ENCODE measurements at regions not wholly inside any gene's neighbourhood (a gene's known extent, or its start where the extent isn't known, plus 50 kb on each side); places are given as distances from the start of the nearest gene placed in this dataset.

- TF ChIP-seq BRCA1 (IDR thresholded peaks at IDR 0.05) (no peak), BRCA1 (CRISPR knock-in tag; IDR thresholded peaks at IDR 0.05) (no peak)
Observed at GRCh38 chr5:63374085-63374484, 588.2 kb downstream of the HTR1A start (continued).

- H3K4me1 ChIP-seq (replicated peaks in 1 of 2; ENCODE audit: control insufficient read depth in 2 of 2, insufficient read depth in 2 of 2, low read length in 2 of 2): no peaks in the 10 kb centered on the region
- TF ChIP-seq POLR2A (conservative IDR thresholded peaks at IDR 0.05) (no peak), PHF20 (IDR thresholded peaks at IDR 0.05; ENCODE audit: partially characterized antibody) (no peak)
- H3K9me1 ChIP-seq (ENCODE audit: control insufficient read depth, insufficient read depth, low read length): no peaks in the 10 kb centered on the region
- ChIA-PET POLR2A (no interaction called here), CTCF (ENCODE audit: low intra/inter-chr PET ratio) (no interaction called here)
- no peak for DNase-seq (ENCODE audit: extremely low read depth in 1 of 4, low spot score in 3 of 4)
- no peak overlapping the region for H3K27ac ChIP-seq (ENCODE audit: extremely low read depth, low read depth, low read length)
- no peaks in the 10 kb centered on the region for H3K36me3 ChIP-seq (ENCODE audit: control insufficient read depth, insufficient read depth, low read length)
- no peak overlapping the region for H3K4me2 ChIP-seq (ENCODE audit: insufficient read depth, low read length)
- no peaks in the 10 kb centered on the region; the same call in 1 of the 2 replicates for H3K9me3 ChIP-seq (replicated peaks; ENCODE audit: control insufficient read depth, insufficient read depth, low read depth, low read length)
- H4K20me1 ChIP-seq (replicated peaks; ENCODE audit: control insufficient read depth, insufficient read depth, low read length): no peaks in the 10 kb centered on the region
- 0% methylated on average over 1 of the region's 1 CpG for WGBS (ENCODE audit: insufficient coverage, low coverage, missing lambda C conversion rate)
- H3K27me3 ChIP-seq (ENCODE audit: control insufficient read depth in 2 of 2, insufficient read depth in 2 of 2, low read length in 2 of 2): no peaks in the 10 kb centered on the region
- H3K9ac ChIP-seq (ENCODE audit: insufficient read depth in 1 of 2, low read depth in 2 of 2, low read length in 2 of 2): no peak overlapping the region
- no peak overlapping the region for H2AFZ ChIP-seq (ENCODE audit: low read depth, low read length)
- no TSS peak for BruUV-seq (replicated peaks)
- FAIRE-seq: no peak
- no peak overlapping the region for H3K4me3 ChIP-seq
- no peak for ATAC-seq
- no peaks in the 10 kb centered on the region for H3K79me2 ChIP-seq (ENCODE audit: control insufficient read depth, insufficient read depth, low read length)
- intact Hi-C loops (cut with micrococcal nuclease): no loop called here
- in situ Hi-C loops (cut with MboI): no loop called here
Observed at GRCh38 chr5:63351164-63351563, 611.1 kb downstream of the HTR1A start.

DNA sequence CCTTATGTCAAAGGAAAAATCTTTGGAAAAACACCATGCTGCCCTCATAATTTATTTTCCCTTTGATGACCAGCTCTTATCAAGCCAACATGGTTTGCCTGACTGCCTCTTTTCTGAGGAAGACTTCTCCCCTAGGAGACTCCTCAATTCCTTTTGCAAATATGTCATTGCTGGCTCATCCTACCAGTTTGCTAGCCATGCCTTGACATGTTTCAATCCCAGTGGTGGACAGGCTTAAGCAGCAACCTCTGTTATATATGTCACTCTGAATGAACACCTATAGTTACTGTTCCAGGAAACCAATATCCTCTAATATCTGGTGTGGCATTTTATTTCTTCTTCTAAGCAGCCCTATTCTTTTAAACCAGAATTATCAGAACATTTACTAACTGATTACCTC, 615.8 kb downstream of the HTR1A start:
- ATAC-seq: no peak
- Histone ChIP-seq H3K9ac (ENCODE audit: insufficient read depth in 1 of 2, low read depth in 2 of 2, low read length in 2 of 2) (no peak overlapping the region), H3K27me3 (ENCODE audit: control insufficient read depth in 2 of 2, insufficient read depth in 2 of 2, low read length in 2 of 2) (no peaks in the 10 kb centered on the region), H3K27ac (ENCODE audit: extremely low read depth, low read depth, low read length) (no peak overlapping the region), H3K9me3 (replicated peaks; ENCODE audit: control insufficient read depth, insufficient read depth, low read depth, low read length) (no peaks in the 10 kb centered on the region; the same call in 1 of the 2 replicates), H3K4me1 (replicated peaks in 1 of 2; ENCODE audit: control insufficient read depth in 2 of 2, insufficient read depth in 2 of 2, low read length in 2 of 2) (no peaks in the 10 kb centered on the region), H3K9me1 (ENCODE audit: control insufficient read depth, insufficient read depth, low read length) (no peaks in the 10 kb centered on the region), H3K4me3 (no peak overlapping the region), H3K36me3 (ENCODE audit: control insufficient read depth, insufficient read depth, low read length) (no peaks in the 10 kb centered on the region), H3K4me2 (ENCODE audit: insufficient read depth, low read length) (no peak overlapping the region), H3K79me2 (ENCODE audit: control insufficient read depth, insufficient read depth, low read length) (no peaks in the 10 kb centered on the region), H4K20me1 (replicated peaks; ENCODE audit: control insufficient read depth, insufficient read depth, low read length) (no peaks in the 10 kb centered on the region), H2AFZ (ENCODE audit: low read depth, low read length) (no peak overlapping the region)
- BruUV-seq (replicated peaks): no TSS peak
- no peak for FAIRE-seq
- POLR2A ChIA-PET: no interaction called here
- in situ Hi-C loops (cut with MboI) (no loop called here), intact Hi-C loops (cut with micrococcal nuclease) (no loop called here)
- DNase-seq (ENCODE audit: extremely low read depth in 1 of 4, low spot score in 3 of 4): no peak
- CTCF ChIA-PET (ENCODE audit: low intra/inter-chr PET ratio): no interaction called here
- TF ChIP-seq MCM5 (IDR thresholded peaks at IDR 0.05; ENCODE audit: low read depth): no peak
- no peak for TF ChIP-seq CBX1 (IDR thresholded peaks at IDR 0.05; ENCODE audit: low read depth)
- TF ChIP-seq ZNF324 (CRISPR knock-in tag; IDR thresholded peaks at IDR 0.05): no peak
- no peak for TF ChIP-seq HOMEZ (CRISPR knock-in tag; IDR thresholded peaks at IDR 0.05)
- TF ChIP-seq JUNB (CRISPR knock-in tag; conservative IDR thresholded peaks at IDR 0.05): no peak
- TF ChIP-seq TEAD4 (IDR thresholded peaks at IDR 0.05; ENCODE audit: low read length): no peak
- no peak for TF ChIP-seq TEAD4 (CRISPR knock-in tag; IDR thresholded peaks at IDR 0.05; ENCODE audit: borderline replicate concordance)
- TF ChIP-seq POLR2H (tag; IDR thresholded peaks at IDR 0.05; ENCODE audit: low read depth): no peak
- TF ChIP-seq FUS (optimal IDR thresholded peaks at IDR 0.05; ENCODE audit: low read depth, low read length): no peak
- TF ChIP-seq ZBTB43 (CRISPR knock-in tag; IDR thresholded peaks at IDR 0.05): no peak
- no peak for TF ChIP-seq YBX1 (IDR thresholded peaks at IDR 0.05)
- TF ChIP-seq RB1 (IDR thresholded peaks at IDR 0.05; ENCODE audit: low read depth): no peak
- TF ChIP-seq HLTF (IDR thresholded peaks at IDR 0.05): no peak

Measured in K562 (cell line).